AG09319 (cell line): ENCODE measurements at regions not wholly inside any gene's neighbourhood (a gene's known extent, or its start where the extent isn't known, plus 50 kb on each side); places are given as distances from the start of the nearest gene placed in this dataset.

Experiments
- DNase-seq: peaks from one replicate; pipeline ENCODE4 v3.0.0-alpha.2; 2010; ENCODE audit warnings: low read depth; ENCODE audit errors: extremely low read depth
- CTCF ChIP-seq: IDR thresholded peaks from 2 replicates; pipeline ENCODE4 v1.5.1; 2011; ENCODE audit warnings: low read depth, mild to moderate bottlenecking, inconsistent platforms, low read length, moderate library complexity

- no peak for TF ChIP-seq CTCF
- no peak for DNase-seq
Observed at GRCh38 chr3:14334936-14335335, 67.5 kb upstream of the SLC6A6 start.

GRCh38 chr3:14335774-14336748 lies 66.3 kb upstream of the SLC6A6 start:
- TF ChIP-seq CTCF: no peak
- DNase-seq: no peak

GRCh38 chr3:14336749-14337598 lies 65.4 kb upstream of the SLC6A6 start:
- DNase-seq: no peak
- TF ChIP-seq CTCF: no peak

GRCh38 chr3:14337828-14338227 lies 64.6 kb upstream of the SLC6A6 start:
- DNase-seq: no peak
- TF ChIP-seq CTCF: no peak

- TF ChIP-seq CTCF: no peak
- no peak for DNase-seq
Observed at GRCh38 chr3:14338242-14338641, 64.2 kb upstream of the SLC6A6 start.

- TF ChIP-seq CTCF: no peak
- DNase-seq: no peak
Observed at GRCh38 chr3:14338898-14339458, 63.4 kb upstream of the SLC6A6 start.
